HepG2 (cell line): ENCODE measurements at regions not wholly inside any gene's neighbourhood (a gene's known extent, or its start where the extent isn't known, plus 50 kb on each side); places are given as distances from the start of the nearest gene placed in this dataset.

Source experiments
- FOXA1 ChIP-seq, 2 experiments: fragments of 450-650 bp in 1 of 2; sonication (generic) in 1 of 2; formaldehyde crosslinking in 1 of 2; IDR thresholded peaks; 2 replicates each; pipeline versions ENCODE4 v1.4.0 to v1.6.1; 2016 to 2020; ENCODE audit warnings: missing genetic modification reagents in 1 of 2
- FOXA3 ChIP-seq: IDR thresholded peaks from 2 replicates; pipeline ENCODE4 v1.6.1; 2016; ENCODE audit warnings: missing genetic modification reagents, missing compliant biosample characterization
- JARID2 ChIP-seq: sonication (generic); formaldehyde crosslinking; IDR thresholded peaks from 2 replicates; pipeline ENCODE4 v1.8.1; 2023; ENCODE audit warnings: missing genetic modification reagents, inconsistent platforms; ENCODE audit not compliant: insufficient replicate concordance
- MTA3 ChIP-seq: sonication (generic); formaldehyde crosslinking; IDR thresholded peaks from 2 replicates; pipeline ENCODE4 v1.4.0; 2020; ENCODE audit warnings: missing genetic modification reagents
- POLR2A ChIP-seq, 2 experiments: IDR thresholded peaks; 2 replicates each; pipeline ENCODE4 v1.6.1; 2011; ENCODE audit warnings: low read depth in 2 of 2, low read length in 2 of 2, mild to moderate bottlenecking in 1 of 2, moderate library complexity in 1 of 2; ENCODE audit not compliant: insufficient read depth in 1 of 2
- SIN3A ChIP-seq: IDR thresholded peaks from 2 replicates; pipeline ENCODE4 v1.6.1; 2011; ENCODE audit warnings: low read depth, mild to moderate bottlenecking, control low read depth, low read length, borderline replicate concordance
- ZNF382 ChIP-seq: sonication (generic); formaldehyde crosslinking; IDR thresholded peaks from 2 replicates; pipeline ENCODE4 v1.5.0; 2020; ENCODE audit warnings: missing genetic modification reagents, mild to moderate bottlenecking, borderline replicate concordance
- TF ChIP-seq, protein P1 (sequence below): sonication (generic); formaldehyde crosslinking; IDR thresholded peaks from 2 replicates; pipeline ENCODE4 v1.5.0; 2020; ENCODE audit warnings: mild to moderate bottlenecking, missing genetic modification reagents, moderate library complexity
- TF ChIP-seq, protein P2 (sequence below): sonication (generic); formaldehyde crosslinking; IDR thresholded peaks from 2 replicates; pipeline ENCODE4 v1.9.0; 2021; ENCODE audit warnings: missing genetic modification reagents, borderline replicate concordance

DNA sequence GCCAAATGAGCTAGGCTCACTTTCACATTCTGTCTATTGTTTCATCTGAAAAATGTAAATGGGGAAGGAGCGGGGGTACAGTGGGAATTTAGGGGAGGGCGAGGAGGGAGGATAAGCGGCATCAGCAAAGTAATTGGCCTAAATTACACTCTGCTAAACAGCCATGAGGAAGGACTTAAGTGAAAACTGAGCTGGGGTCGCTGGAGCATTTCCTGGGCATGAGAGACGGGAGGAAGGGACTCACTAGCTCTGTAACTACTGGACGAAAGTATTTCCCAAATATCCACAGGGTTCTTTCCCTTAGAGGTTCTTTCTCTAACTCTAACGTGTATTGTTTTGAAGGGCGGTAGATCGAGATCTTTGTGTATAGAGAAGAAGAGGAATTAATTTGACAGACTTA is 418.0 kb downstream of the SOX2 start:
- TF ChIP-seq FOXA3 (CRISPR knock-in tag) (no peak), SIN3A (no peak), FOXA1 (IDR thresholded peaks at IDR 0.05) (no peak), FOXA1 (CRISPR knock-in tag; IDR thresholded peaks at IDR 0.05) (no peak), ZNF382 (CRISPR knock-in tag) (no peak), JARID2 (CRISPR knock-in tag) (no peak), MTA3 (CRISPR knock-in tag) (no peak), POLR2A (IDR thresholded peaks at IDR 0.05; ENCODE audit: insufficient read depth in 1 of 2, low read depth in 2 of 2, low read length in 2 of 2) (no peak)
- TF ChIP-seq, protein P1, sequence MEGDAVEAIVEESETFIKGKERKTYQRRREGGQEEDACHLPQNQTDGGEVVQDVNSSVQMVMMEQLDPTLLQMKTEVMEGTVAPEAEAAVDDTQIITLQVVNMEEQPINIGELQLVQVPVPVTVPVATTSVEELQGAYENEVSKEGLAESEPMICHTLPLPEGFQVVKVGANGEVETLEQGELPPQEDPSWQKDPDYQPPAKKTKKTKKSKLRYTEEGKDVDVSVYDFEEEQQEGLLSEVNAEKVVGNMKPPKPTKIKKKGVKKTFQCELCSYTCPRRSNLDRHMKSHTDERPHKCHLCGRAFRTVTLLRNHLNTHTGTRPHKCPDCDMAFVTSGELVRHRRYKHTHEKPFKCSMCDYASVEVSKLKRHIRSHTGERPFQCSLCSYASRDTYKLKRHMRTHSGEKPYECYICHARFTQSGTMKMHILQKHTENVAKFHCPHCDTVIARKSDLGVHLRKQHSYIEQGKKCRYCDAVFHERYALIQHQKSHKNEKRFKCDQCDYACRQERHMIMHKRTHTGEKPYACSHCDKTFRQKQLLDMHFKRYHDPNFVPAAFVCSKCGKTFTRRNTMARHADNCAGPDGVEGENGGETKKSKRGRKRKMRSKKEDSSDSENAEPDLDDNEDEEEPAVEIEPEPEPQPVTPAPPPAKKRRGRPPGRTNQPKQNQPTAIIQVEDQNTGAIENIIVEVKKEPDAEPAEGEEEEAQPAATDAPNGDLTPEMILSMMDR (CRISPR knock-in tag), result no peak
- TF ChIP-seq, protein P2, sequence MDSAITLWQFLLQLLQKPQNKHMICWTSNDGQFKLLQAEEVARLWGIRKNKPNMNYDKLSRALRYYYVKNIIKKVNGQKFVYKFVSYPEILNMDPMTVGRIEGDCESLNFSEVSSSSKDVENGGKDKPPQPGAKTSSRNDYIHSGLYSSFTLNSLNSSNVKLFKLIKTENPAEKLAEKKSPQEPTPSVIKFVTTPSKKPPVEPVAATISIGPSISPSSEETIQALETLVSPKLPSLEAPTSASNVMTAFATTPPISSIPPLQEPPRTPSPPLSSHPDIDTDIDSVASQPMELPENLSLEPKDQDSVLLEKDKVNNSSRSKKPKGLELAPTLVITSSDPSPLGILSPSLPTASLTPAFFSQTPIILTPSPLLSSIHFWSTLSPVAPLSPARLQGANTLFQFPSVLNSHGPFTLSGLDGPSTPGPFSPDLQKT (CRISPR knock-in tag), result no peak
